ENCODE measurements at regions not wholly inside any gene's neighbourhood (a gene's known extent, or its start where the extent isn't known, plus 50 kb on each side); places are given as distances from the start of the nearest gene placed in this dataset.
"Not testable (repeated sequence)": the region's sequence is repeated elsewhere in the genome, so short reads cannot be mapped to it uniquely, and the experiment has no call there.

- DNase-seq (ENCODE audit: low read depth, low spot score) = no peak
These were observed 570.6 kb upstream of the ROBO1 start for GRCh38 chr3:80338366-80338765.

DNA sequence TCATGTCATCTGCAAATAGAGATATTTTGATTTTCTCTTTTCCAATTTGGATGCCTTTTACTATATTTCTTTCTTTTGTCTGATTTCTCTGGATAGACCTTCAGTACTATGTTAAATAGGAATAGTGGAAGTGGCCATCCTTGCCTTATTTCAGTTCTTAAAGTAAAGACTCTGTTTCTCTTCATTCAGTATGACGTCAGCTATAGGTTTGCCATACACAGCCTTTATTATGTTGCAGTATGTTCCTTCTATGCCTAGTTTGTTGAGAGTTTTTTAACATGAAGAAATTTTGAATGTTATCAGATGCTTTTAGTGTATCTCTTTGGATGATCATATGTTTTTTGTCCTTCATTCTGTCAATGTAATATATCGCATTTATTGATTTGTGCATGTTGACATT, 566.7 kb upstream of the ROBO1 start:
- DNase-seq (ENCODE audit: low read depth, low spot score) = no peak

- DNase-seq (ENCODE audit: low read depth, low spot score) = no peak
These were observed 563.8 kb upstream of the ROBO1 start for GRCh38 chr3:80331494-80332170.

- not testable (repeated sequence) for DNase-seq (ENCODE audit: low read depth, low spot score)
These were observed 546.7 kb upstream of the ROBO1 start for GRCh38 chr3:80314541-80314940.

- DNase-seq (ENCODE audit: low read depth, low spot score) = no peak
These were observed 540.8 kb upstream of the ROBO1 start for GRCh38 chr3:80308637-80309036.

GRCh38 chr3:80307844-80308243, 540.0 kb upstream of the ROBO1 start:
- DNase-seq (ENCODE audit: low read depth, low spot score) = no peak

GRCh38 chr3:80297720-80298119, 529.9 kb upstream of the ROBO1 start:
- no peak for DNase-seq (ENCODE audit: low read depth, low spot score)

- peak; percentile 13 for DNase-seq (ENCODE audit: low read depth, low spot score)
These were observed 517.6 kb upstream of the ROBO1 start for GRCh38 chr3:80285388-80285787.

GRCh38 chr3:80283783-80284182, 516.0 kb upstream of the ROBO1 start:
- DNase-seq (ENCODE audit: low read depth, low spot score) = no peak

- DNase-seq (ENCODE audit: low read depth, low spot score) = no peak
These were observed 510.3 kb upstream of the ROBO1 start for GRCh38 chr3:80278056-80278455.

DNA sequence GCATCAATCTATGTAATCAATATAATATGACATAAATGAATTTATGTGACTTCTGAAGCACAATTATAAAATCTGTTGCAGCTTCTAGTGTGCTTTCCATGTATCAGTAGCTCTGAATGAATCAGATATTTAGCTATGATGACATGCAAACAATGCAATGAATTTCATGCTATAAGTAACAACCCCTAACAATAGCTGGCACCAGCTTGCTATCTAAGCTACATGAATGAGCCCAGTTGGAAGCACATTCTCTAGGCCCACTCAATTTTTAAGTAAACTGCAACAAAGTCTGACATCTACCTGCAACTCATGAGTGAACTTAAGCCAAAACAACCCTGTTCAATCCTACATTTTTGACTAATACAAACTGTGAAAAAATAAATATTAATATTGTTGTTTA, 507.3 kb upstream of the ROBO1 start:
- DNase-seq (ENCODE audit: low read depth, low spot score) = no peak

GRCh38 chr3:80263260-80263659, 495.5 kb upstream of the ROBO1 start:
- DNase-seq (ENCODE audit: low read depth, low spot score) = no peak

DNA sequence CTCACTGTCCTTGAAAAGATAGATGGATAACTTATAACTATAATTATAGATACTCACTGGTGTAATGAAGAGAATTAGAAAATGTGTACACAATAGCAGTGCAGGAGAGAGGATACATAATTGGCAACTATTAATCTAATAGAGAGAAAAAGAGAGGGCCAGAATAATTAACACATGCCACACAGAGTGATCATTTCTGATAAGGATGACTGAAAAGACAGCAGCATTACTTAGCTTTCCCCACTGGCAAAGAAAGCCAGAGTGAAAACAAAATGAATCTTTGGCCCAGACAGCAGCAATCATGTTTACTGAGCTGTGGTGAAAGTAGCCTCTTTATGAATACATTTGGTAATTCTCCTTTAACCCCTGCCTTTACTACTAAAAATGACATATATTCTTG, 493.3 kb upstream of the ROBO1 start:
- DNase-seq (ENCODE audit: low read depth, low spot score) = no peak

- DNase-seq (ENCODE audit: low read depth, low spot score) = no peak
These were observed 491.9 kb upstream of the ROBO1 start for GRCh38 chr3:80259736-80260135.

DNA sequence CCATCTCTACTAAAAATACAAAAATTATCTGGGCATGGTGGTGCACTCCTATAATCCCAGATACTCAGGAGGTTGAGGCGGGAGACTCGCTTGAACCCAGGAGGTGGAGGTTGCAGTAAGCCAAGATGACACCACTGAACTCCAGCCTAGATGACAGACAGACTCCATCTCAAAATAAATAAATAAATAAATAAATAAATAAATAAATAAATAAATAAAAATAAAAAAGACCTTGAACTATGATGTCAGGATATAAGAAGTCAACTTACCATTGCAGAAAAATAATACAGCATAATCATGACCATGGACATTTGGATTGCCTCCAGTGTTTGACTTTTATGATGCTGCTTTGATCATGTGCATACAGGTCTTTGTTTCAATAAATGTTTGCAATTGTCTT, 484.3 kb upstream of the ROBO1 start:
- DNase-seq (ENCODE audit: low read depth, low spot score) = no peak

- DNase-seq (ENCODE audit: low read depth, low spot score) = no peak
These were observed 480.0 kb upstream of the ROBO1 start for GRCh38 chr3:80247766-80248165.

DNA sequence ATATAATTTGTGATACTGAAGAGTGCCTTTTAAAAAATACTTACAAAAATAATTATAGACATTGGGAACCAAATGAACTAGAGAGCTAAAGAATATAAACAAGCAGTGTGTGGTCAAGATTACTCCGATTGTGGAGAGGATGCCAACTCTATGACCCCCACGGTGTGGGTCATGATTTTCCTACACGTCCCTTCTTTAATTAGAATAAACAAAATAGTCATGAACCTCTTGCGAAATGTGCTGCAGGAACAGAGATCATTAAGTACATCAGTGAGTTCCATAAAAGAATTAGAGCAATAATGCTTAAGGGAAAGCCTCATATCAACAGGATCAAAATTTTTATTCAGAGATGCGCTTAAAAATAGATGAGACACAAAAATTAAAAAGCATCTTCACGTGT, 476.6 kb upstream of the ROBO1 start:
- no peak for DNase-seq (ENCODE audit: low read depth, low spot score)

DNA sequence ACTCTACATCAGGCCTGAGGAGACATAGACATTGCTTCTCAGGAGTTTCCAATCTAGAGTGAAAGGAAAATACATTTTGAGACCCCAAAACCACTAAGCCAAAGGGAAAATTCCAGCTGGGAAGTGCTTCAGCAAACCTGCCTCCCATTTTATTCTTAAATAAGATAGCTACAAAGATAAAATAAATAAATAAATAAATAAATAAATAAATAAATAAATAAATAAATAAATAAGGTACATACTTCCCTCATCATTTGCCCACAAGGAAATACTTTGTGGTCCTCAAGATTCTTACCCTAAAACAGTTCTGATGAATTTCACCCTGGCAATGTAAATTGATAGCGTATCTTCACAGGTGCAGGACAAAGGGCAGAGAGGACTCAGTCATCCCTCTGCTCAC, 474.0 kb upstream of the ROBO1 start:
- no peak for DNase-seq (ENCODE audit: low read depth, low spot score)

DNA sequence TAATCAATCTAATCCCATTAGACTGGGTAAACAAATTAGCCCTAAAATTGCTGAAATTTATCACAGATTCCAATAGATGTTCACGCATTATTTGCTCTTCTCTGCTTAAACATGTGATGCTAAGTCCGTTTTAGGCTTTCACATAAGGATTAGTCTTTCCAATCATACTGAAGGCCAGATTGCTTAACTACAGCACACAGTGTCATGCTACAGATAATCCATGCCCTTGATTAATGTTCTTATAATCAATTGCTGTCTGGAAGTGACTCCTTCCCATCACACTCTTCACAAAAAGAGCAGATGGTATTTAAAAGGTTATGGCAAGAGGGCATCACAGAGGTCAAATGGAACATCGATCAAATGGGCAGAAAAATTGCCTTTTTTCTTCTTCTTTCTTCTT, 471.5 kb upstream of the ROBO1 start:
- DNase-seq (ENCODE audit: low read depth, low spot score) = no peak

- DNase-seq (ENCODE audit: low read depth, low spot score) = no peak
These were observed 470.8 kb upstream of the ROBO1 start for GRCh38 chr3:80238606-80239005.

- no peak for DNase-seq (ENCODE audit: low read depth, low spot score)
These were observed 470.4 kb upstream of the ROBO1 start for GRCh38 chr3:80238152-80238551.

DNA sequence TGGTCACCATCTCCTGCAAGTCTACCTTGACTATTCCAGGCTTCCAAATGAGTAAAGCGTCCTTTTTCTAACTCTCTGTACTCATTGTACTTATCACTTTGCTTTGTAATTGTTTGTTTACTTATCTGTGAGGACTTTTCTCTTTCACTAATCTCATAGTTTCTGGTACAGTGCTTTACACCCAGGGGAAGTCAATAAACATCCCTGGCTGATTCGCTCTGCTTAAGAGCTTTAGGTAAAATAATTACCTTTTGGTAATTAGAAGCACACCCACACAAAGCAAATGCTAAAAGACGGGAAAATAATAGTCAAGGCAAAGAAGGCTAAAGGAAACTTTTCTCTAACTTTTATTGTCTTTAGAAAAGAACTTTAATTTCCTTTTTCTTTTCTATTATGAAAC, 466.9 kb upstream of the ROBO1 start:
- DNase-seq (ENCODE audit: low read depth, low spot score) = no peak

DNA sequence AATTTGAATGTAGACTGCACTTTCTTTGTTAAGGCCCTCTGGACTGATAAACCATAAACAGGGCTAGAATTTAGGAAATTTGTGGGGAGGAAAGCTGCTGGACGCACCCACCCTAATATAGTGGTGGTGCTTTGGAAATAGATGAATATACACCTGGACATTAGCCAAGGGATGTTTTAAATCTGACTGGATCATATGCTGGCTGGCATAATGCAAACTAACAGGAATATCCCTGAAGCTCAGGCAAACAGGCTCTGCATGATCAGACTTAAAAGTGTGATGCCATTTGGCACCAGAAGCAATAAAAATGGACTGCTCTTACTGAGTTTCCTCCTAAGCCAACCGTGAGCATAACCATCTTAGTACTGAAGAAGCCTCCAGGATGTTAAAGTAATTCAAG, 465.8 kb upstream of the ROBO1 start:
- DNase-seq (ENCODE audit: low read depth, low spot score) = no peak

- DNase-seq (ENCODE audit: low read depth, low spot score) = peak; percentile 81
These were observed 465.0 kb upstream of the ROBO1 start for GRCh38 chr3:80232760-80233159.
